ENCODE measurements at regions not wholly inside any gene's neighbourhood (a gene's known extent, or its start where the extent isn't known, plus 50 kb on each side); places are given as distances from the start of the nearest gene placed in this dataset.

DNA sequence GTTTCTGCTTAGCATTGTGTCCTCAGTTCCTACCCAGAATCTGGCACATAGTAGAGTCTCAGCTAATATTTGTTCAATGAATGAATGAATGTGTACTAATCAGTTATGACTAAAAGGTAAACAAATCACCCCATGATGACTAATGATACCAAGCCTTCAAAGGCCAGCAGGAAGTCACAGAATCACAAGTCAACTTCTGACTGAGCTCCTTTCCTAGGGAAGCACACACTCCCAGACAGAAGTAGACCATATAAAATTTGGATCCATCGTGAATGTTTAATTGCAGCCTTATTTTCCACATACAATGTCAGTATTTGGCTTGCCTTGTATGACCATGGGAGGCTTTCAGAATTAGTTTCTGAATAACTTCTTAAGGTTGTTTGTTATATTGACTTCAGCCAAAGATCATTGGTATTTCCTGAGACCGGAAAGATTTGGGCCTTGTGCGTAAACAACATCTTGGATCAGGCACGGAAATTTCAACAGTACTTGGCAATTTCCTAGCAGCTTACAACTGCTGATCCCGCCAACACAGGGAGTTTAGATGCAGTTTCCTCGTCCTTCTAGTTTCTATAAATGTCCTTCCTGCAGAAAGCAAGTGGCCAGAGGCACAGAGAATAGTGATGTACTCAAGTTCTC lies 185.9 kb upstream of the ATP1B1 start:
- DNase-seq: no peak

- DNase-seq: no peak
These were observed 184.9 kb upstream of the ATP1B1 start for GRCh38 chr1:168921629-168922028.

DNA sequence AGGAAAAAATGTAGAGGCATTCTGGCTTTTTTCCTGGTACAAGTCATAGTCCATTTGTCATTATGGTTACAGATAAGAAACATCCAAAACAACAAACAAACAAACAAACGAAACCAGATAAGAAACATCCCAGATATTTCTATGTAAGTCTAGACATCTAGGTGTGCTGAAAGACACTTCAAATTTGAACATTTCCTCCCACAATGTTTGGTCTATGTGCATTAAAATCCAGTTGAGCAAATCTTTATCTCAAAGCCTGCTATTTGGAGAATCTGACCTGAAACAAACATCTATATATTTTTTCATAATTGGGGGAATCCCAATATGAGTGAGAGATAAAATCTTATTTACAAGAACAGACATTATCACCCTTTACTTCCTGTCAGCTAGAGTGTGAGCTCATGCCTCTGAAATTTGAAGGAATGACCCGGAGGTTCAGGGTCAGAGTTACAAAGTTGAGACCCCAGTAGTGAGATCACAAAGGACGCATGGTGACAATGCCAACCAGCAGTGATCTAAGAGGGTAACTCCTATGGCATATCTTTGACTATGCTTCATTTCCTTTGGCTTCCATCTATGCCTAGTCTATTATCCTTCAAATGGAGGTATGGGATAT lies 182.9 kb upstream of the ATP1B1 start:
- no peak for DNase-seq

- no peak for DNase-seq
These were observed 181.5 kb upstream of the ATP1B1 start for GRCh38 chr1:168924976-168925375.

DNA sequence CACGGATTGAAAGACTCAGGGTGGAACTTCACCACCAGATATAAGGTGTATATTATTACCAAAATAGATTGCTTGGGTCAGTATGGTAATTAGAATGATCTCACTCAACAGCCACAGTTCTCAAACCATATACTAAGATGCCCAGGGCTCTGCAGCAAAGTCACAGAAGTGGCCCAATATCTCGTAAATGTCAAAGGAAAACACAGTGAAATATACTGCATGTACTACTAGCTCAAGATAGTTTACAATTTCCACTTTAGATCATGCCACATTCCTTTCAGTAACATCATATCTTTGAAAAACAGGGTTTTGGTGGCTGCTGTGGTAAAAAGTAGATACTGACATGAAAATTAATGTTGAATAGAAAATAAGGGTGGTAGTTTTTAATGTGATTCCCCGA lies 180.3 kb upstream of the ATP1B1 start:
- DNase-seq: no peak

GRCh38 chr1:168932539-168932938 lies 174.0 kb upstream of the ATP1B1 start:
- no peak for DNase-seq

GRCh38 chr1:168933141-168933805 lies 173.2 kb upstream of the ATP1B1 start:
- no peak for DNase-seq

DNA sequence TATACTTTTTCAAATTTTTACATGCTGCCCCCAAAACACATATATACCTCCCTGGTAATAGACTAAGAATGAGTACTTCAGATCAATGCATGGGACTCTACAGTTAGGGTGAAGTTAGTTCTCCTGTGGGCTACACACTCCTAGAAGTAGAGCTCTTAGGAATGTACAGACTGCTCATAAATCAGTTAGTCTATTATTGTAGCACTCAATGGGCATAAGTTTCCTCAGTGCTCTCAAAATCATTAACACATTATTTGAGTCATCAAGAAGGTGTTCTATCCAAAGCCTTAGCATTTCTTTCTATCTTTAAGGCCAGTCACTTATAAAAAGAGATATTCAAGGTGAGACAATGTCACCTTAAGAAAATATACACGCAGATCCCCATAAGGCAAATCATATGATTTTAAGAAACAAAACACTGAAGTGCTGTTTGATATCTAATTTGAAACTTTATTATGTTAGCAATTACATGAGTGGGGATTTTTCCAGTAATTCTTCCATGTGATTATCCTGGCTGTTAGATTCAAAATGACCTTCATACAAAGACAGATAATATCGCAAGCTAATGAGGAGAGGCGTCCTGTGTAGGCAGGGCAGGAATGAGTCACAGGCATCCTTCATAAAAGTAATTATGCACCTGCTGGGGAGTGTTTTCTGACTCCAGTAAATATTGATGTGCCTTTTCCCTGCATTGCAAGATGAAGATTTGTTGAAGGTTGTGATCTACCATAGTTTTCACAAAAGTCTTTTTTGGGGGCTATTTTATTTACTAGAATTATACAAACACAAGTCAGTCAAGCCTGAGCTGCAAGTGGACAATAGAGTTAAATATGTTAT lies 167.2 kb upstream of the ATP1B1 start:
- no peak for DNase-seq

DNA sequence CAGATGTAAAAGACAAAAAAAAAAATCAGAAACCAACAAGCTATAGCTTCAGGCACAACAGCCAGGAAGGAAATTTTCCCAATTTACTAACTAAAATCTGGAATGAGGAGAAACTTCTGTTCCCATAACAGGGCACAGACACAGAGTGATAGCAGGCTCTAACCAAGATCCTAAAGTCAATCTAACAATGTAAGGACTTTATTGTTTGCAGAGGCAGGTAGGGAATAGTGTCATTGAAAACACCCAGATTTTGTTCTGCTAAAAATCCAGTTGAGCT lies 166.6 kb upstream of the ATP1B1 start:
- DNase-seq: no peak

DNA sequence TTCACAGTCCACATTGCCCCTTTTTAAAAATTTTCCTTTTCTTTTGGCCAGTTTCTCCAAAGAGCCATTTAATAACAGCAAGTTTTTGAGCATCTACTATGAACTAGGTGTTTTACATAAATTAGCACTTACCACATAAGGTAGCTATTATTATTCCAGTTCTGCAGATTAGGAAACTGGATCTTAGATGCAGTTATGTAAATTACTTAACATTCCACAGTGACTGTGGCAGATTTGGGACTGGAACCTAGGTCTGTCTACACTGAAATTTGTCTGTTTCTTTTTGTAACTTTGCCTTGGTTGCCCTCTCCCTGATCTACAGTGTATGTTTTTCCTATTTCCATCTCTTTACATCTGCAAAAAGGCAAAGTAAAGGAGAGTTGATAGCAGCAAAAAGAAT lies 164.8 kb upstream of the ATP1B1 start:
- no peak for DNase-seq

DNA sequence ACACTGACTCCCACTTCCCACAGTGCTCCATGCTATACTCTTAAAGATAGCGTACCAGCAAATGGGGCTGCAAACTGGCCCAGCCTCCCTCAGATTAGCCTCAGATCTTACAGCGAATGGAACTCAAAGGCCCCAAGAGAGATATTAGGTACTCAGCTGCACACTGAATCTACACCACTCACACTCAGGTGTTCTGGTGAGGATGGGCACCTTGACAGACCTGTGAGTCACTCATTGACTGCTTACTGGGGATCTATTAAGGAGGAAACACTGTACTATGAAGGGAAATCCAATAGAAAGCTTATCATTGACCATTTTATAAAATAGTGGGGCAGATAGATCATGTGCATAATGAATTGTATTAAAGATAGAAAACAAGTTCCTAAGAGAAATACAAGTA lies 164.3 kb upstream of the ATP1B1 start:
- no peak for DNase-seq

DNA sequence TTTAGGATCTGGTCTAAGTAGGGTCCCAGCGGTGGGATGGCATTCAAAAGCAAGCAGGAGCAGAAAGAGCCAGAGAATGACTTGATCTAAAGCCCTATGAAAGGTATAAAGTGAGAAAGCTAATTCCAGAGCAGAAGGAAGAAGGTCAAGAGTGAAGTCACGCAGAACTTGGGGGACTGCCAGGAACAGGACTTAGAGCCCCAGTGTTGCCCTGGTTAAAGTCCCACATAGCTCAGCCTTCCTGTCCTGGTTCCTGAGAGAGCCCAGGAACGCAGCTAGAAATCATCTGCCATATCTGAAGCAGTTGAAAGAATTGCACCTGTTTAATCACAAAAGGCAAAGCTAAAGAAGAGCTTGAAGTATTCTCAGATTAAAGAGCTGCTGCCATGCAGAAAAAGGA lies 160.6 kb upstream of the ATP1B1 start:
- DNase-seq: no peak

DNA sequence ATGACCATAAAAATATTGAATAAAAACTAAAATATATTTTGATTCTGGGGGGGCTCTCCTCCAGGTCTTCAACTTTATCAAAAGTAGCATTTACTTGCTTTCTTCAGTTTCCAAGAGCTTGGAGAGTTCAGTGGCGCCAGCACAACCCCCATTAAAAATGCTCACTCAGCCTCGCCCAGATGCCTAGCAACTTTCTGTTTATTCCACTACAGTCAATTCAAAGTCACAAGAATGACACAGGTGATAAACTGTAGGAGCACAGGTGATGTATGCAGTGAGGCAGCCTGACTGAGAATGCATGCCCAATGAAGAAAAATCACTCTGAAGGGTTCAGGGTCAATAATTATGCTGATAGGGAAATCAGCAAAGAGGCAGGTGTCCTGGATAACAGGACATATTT lies 159.4 kb upstream of the ATP1B1 start:
- DNase-seq: no peak

- no peak for DNase-seq
These were observed 156.8 kb upstream of the ATP1B1 start for GRCh38 chr1:168949672-168950071.

DNA sequence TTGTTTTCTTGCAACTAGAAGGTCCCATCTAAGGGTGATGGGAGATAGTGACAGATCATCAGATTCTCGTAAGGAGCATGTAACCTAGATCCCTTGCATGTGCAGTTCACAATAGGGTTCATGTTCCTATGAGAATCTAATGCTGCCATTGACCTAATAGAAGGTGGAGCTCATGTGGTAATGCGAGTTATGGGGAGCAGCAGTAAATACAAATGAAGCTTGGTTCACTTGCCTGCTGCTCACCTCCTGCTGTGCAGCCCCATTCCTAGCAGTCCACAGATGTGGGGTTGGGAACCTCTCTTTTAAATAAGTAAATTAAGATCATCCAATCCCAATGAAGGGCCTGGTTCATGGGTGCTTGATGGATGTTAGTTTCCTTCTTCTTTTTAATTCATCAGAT lies 148.7 kb upstream of the ATP1B1 start:
- DNase-seq: no peak

- DNase-seq: no peak
These were observed 147.8 kb upstream of the ATP1B1 start for GRCh38 chr1:168958562-168959289.

GRCh38 chr1:168959382-168959781 lies 147.1 kb upstream of the ATP1B1 start:
- DNase-seq: no peak

DNA sequence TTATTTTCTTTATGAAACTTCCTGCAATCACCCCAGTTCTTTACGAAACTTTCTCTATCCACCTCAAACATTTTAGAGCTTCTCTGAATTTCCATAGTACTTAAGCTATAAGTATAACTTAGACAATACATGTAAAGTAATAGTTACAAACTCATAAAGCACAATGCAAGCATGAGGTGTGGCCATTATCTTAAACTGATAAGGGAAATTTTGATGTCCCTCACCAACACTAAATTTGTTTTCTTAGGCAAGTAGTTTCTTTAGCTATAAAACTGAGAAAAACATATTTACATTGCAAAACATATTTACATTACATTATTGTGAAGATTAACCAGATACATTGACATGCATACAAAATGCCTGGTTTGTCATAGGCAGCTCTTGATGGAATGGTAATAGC lies 146.4 kb upstream of the ATP1B1 start:
- DNase-seq: no peak

- DNase-seq: no peak
These were observed 145.9 kb upstream of the ATP1B1 start for GRCh38 chr1:168960595-168960994.

- DNase-seq: no peak
These were observed 142.9 kb upstream of the ATP1B1 start for GRCh38 chr1:168963601-168964000.

- no peak for DNase-seq
These were observed 142.0 kb upstream of the ATP1B1 start for GRCh38 chr1:168964478-168964877.

DNA sequence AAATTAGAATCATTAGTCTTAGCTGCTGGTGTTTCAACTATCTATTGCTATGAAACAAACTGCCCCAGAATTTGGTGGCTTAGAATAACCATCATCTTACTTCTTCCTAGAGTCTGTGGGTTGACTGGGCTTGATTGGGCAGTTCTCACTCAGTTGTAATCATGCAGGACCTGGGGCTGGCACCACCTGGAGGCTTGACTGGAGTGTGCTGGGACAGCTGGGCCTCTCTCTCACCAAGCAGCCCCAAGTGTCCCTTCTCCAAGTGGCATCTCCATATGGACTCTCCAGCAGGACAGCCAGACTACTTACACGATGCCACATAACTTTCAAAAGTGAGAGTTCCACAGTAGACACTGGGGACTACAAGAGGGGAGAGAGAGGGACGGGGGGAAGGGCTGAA lies 140.3 kb upstream of the ATP1B1 start:
- no peak for DNase-seq

DNA sequence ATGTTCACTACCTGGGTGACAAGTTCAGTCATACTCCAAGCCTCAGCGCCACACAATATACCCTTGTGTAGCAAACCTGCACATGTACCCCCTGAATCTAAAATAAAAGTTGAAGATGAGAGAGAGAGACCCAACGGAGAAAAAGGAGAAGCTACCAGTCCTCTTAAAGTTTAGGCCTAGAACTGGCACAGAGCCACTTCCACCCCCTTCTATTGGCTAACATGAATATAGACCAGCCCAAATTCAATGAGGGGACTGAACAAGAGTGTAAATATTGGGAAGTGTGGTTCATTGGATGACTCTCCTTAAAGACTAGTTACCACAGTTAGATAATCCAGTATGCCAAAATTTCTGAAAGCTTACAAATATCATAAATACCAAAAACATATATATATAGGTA lies 139.9 kb upstream of the ATP1B1 start:
- DNase-seq: no peak
